Mucosa of descending colon (tissue), 3 donors: ENCODE measurements at regions not wholly inside any gene's neighbourhood (a gene's known extent, or its start where the extent isn't known, plus 50 kb on each side); places are given as distances from the start of the nearest gene placed in this dataset.
A peak's percentile ranks its signal among the peaks of the same experiment; 100 is the strongest.

Experiments used
- ATAC-seq: fragments of 200-7000 bp; cut with Tn5 transposase; one replicate; pipeline ENCODE4 v1.9.1; 2020; ENCODE audit warnings: mild to moderate bottlenecking, moderate library complexity
- DNase-seq, 3 donors: peaks; one replicate each; pipeline ENCODE4 v3.0.0-alpha.2; 2020
- H3K36me3 ChIP-seq: fragments of 200-600 bp; one replicate; pipeline ENCODE4 v1.8.0; 2021; ENCODE audit warnings: low read depth, mild to moderate bottlenecking
- H3K4me1 ChIP-seq: fragments of 200-600 bp; one replicate; pipeline ENCODE4 v1.8.0; 2021; ENCODE audit warnings: low read depth, mild to moderate bottlenecking
- H3K4me3 ChIP-seq: fragments of 200-600 bp; one replicate; pipeline ENCODE4 v1.8.0; 2021; ENCODE audit warnings: mild to moderate bottlenecking
- H3K9me3 ChIP-seq: fragments of 200-600 bp; one replicate; pipeline ENCODE4 v1.8.0; 2021; ENCODE audit warnings: mild to moderate bottlenecking
- CTCF ChIP-seq: fragments of 200-600 bp; IDR thresholded peaks from one replicate; pipeline ENCODE4 v1.8.0; 2022; ENCODE audit warnings: antibody characterized with exemption, mild to moderate bottlenecking
- intact Hi-C, 2 donors: fragments of 100-400 bp; cut with DNase I in 1 of 2; cut with micrococcal nuclease in 1 of 2; formaldehyde crosslinking; loops; one replicate each; pipeline versions ENCODE4 v1.11.0 to v1.11.1; 2022; cut with DNase I, micrococcal nuclease
- donor health status: DM: no; HTN: no; CAD: no; lungs with moderate emphysema.
- donor health status: DM: no; HTN: no; CAD: no.
- donor health status: DM: no; HTN: yes; CAD: no.

- Histone ChIP-seq H3K9me3 (peaks cover 46% of the 10 kb centered on the region), H3K4me3 (no peak overlapping the region), H3K4me1 (no peaks in the 10 kb centered on the region), H3K36me3 (no peaks in the 10 kb centered on the region)
- ATAC-seq, result no peak
- intact Hi-C loops, result no loop called here
- no peak for DNase-seq
- TF ChIP-seq CTCF, result no peak
Measured at GRCh38 chr9:11894136-11894535, 799.0 kb upstream of the TYRP1 start.

GRCh38 chr9:11902610-11903009 lies 790.6 kb upstream of the TYRP1 start:
- H3K4me3 ChIP-seq, result no peak overlapping the region
- DNase-seq (no peak), ATAC-seq (no peak)
- no peaks in the 10 kb centered on the region for H3K36me3 ChIP-seq
- H3K9me3 ChIP-seq, result peaks cover 29% of the 10 kb centered on the region
- intact Hi-C loops, result no loop called here
- H3K4me1 ChIP-seq, result no peaks in the 10 kb centered on the region
- TF ChIP-seq CTCF, result no peak

- ATAC-seq (no peak), DNase-seq (no peak)
- TF ChIP-seq CTCF, result no peak
- no peak overlapping the region for H3K4me3 ChIP-seq
- no peaks in the 10 kb centered on the region for H3K4me1 ChIP-seq
- intact Hi-C loops, result no loop called here
- H3K36me3 ChIP-seq, result no peaks in the 10 kb centered on the region
- H3K9me3 ChIP-seq, result peaks cover 46% of the 10 kb centered on the region
Measured at GRCh38 chr9:11915699-11916098, 777.5 kb upstream of the TYRP1 start.

GRCh38 chr9:11928871-11929321 lies 764.3 kb upstream of the TYRP1 start:
- DNase-seq (peak in 1 of 3 donors; percentile 30), ATAC-seq (no peak)
- no peak for TF ChIP-seq CTCF
- H3K36me3 ChIP-seq, result no peaks in the 10 kb centered on the region
- intact Hi-C loops, result no loop called here
- H3K9me3 ChIP-seq, result peaks cover 48% of the 10 kb centered on the region
- no peaks in the 10 kb centered on the region for H3K4me1 ChIP-seq
- no peak overlapping the region for H3K4me3 ChIP-seq

GRCh38 chr9:11931109-11931508 lies 762.1 kb upstream of the TYRP1 start:
- no peaks in the 10 kb centered on the region for H3K4me1 ChIP-seq
- H3K4me3 ChIP-seq, result no peak overlapping the region
- no peaks in the 10 kb centered on the region for H3K36me3 ChIP-seq
- ATAC-seq (no peak), DNase-seq (no peak)
- no peak for TF ChIP-seq CTCF
- H3K9me3 ChIP-seq, result peaks cover 34% of the 10 kb centered on the region
- intact Hi-C loops, result no loop called here

GRCh38 chr9:11931751-11932150 lies 761.4 kb upstream of the TYRP1 start:
- no peak for ATAC-seq
- peaks cover 35% of the 10 kb centered on the region for H3K9me3 ChIP-seq
- DNase-seq, result no peak
- TF ChIP-seq CTCF, result no peak
- no peaks in the 10 kb centered on the region for H3K4me1 ChIP-seq
- intact Hi-C loops, result no loop called here
- no peak overlapping the region for H3K4me3 ChIP-seq
- H3K36me3 ChIP-seq, result no peaks in the 10 kb centered on the region
